Peyer's patch (tissue), 4 donors: ENCODE measurements at regions not wholly inside any gene's neighbourhood (a gene's known extent, or its start where the extent isn't known, plus 50 kb on each side); places are given as distances from the start of the nearest gene placed in this dataset.

Source experiments
- DNase-seq, 3 donors: peaks; one replicate each; pipeline ENCODE4 v3.0.0-alpha.2; 2017 to 2019
- H3K27ac ChIP-seq, 4 donors: fragments of 200-600 bp; sonication (generic); one replicate each; pipeline ENCODE4 v1.5.1; 2016 to 2019
- H3K27me3 ChIP-seq, 2 donors: fragments of 200-600 bp; sonication (generic); one replicate each; pipeline ENCODE4 v1.5.1; 2019
- H3K36me3 ChIP-seq, 3 donors: fragments of 200-600 bp; sonication (generic); one replicate each; pipeline ENCODE4 v1.5.1; 2016 to 2019
- H3K4me1 ChIP-seq, 4 donors: fragments of 200-600 bp; sonication (generic); one replicate each; pipeline ENCODE4 v1.5.1; 2016 to 2019
- H3K4me3 ChIP-seq, 4 donors: fragments of 200-600 bp; sonication (generic); 1 replicate in 3 of 4; 2 replicates in 1 of 4; pipeline ENCODE4 v1.5.1; 2016 to 2019; ENCODE audit warnings: mild to moderate bottlenecking in 1 of 4
- H3K9me3 ChIP-seq, 4 donors: fragments of 200-600 bp; sonication (generic); one replicate each; pipeline ENCODE4 v1.5.1; 2016 to 2019; ENCODE audit warnings: mild to moderate bottlenecking in 1 of 4
- CTCF ChIP-seq, 6 experiments: fragments of 450-650 bp in 4 of 6; fragments of 200-600 bp in 2 of 6; sonication (generic) in 1 of 6; IDR thresholded peaks; one replicate each; pipeline ENCODE4 v1.5.1; 2017 to 2019; ENCODE audit warnings: antibody characterized with exemption in 6 of 6, mild to moderate bottlenecking in 3 of 6, moderate library complexity in 1 of 6
- POLR2A ChIP-seq, 2 donors: fragments of 450-650 bp; IDR thresholded peaks; one replicate each; pipeline ENCODE4 v1.5.1; 2017; ENCODE audit warnings: antibody characterized with exemption in 2 of 2, mild to moderate bottlenecking in 2 of 2, moderate library complexity in 2 of 2

GRCh38 chr15:24858737-24859601 is 95.8 kb upstream of the SNRPN start:
- H3K9me3 ChIP-seq: peaks cover 0 to 6% (median 0%) of the 10 kb centered on the region in 4 donors
- H3K36me3 ChIP-seq: no peaks in the 10 kb centered on the region
- H3K4me3 ChIP-seq: no peak overlapping the region
- no peak for DNase-seq
- H3K4me1 ChIP-seq: no peaks in the 10 kb centered on the region
- no peak overlapping the region for H3K27ac ChIP-seq
- no peaks in the 10 kb centered on the region for H3K27me3 ChIP-seq
- TF ChIP-seq POLR2A (IDR thresholded peaks at IDR 0.05): no peak
- no peak for TF ChIP-seq CTCF (IDR thresholded peaks at IDR 0.05)

- no peaks in the 10 kb centered on the region for H3K9me3 ChIP-seq
- TF ChIP-seq POLR2A (IDR thresholded peaks at IDR 0.05) (no peak), CTCF (IDR thresholded peaks at IDR 0.05) (no peak)
- no peaks in the 10 kb centered on the region for H3K4me1 ChIP-seq
- no peaks in the 10 kb centered on the region for H3K27me3 ChIP-seq
- H3K36me3 ChIP-seq: no peaks in the 10 kb centered on the region
- no peak overlapping the region for H3K27ac ChIP-seq
- no peak for DNase-seq
- no peak overlapping the region for H3K4me3 ChIP-seq
Observed at GRCh38 chr15:24861014-24861690, 93.6 kb upstream of the SNRPN start.

- H3K36me3 ChIP-seq: no peaks in the 10 kb centered on the region
Observed at GRCh38 chr15:24862726-24863521, 91.9 kb upstream of the SNRPN start.

GRCh38 chr15:24865303-24865702 is 89.5 kb upstream of the SNRPN start:
- TF ChIP-seq POLR2A (IDR thresholded peaks at IDR 0.05): no peak
- no peak for TF ChIP-seq CTCF (IDR thresholded peaks at IDR 0.05)

More at GRCh38 chr15:24862726-24863521, 91.9 kb upstream of the SNRPN start:
- H3K9me3 ChIP-seq: no peaks in the 10 kb centered on the region
- no peaks in the 10 kb centered on the region for H3K4me1 ChIP-seq
- no peak for DNase-seq
- no peak overlapping the region for H3K4me3 ChIP-seq
- no peak for TF ChIP-seq POLR2A (IDR thresholded peaks at IDR 0.05)
- no peak for TF ChIP-seq CTCF (IDR thresholded peaks at IDR 0.05)
- no peak overlapping the region for H3K27ac ChIP-seq
- no peaks in the 10 kb centered on the region for H3K27me3 ChIP-seq

GRCh38 chr15:24877174-24877573 is 77.6 kb upstream of the SNRPN start:
- no peak for DNase-seq
- no peak for TF ChIP-seq CTCF (IDR thresholded peaks at IDR 0.05)
- TF ChIP-seq POLR2A (IDR thresholded peaks at IDR 0.05): no peak
- H3K4me1 ChIP-seq: no peaks in the 10 kb centered on the region
- H3K27ac ChIP-seq: no peak overlapping the region
- no peaks in the 10 kb centered on the region for H3K9me3 ChIP-seq
- no peak overlapping the region for H3K4me3 ChIP-seq
- H3K36me3 ChIP-seq: no peaks in the 10 kb centered on the region
- H3K27me3 ChIP-seq: no peaks in the 10 kb centered on the region

More at GRCh38 chr15:24865303-24865702, 89.5 kb upstream of the SNRPN start:
- DNase-seq: no peak
- H3K4me1 ChIP-seq: no peaks in the 10 kb centered on the region
- H3K9me3 ChIP-seq: no peaks in the 10 kb centered on the region
- H3K4me3 ChIP-seq: no peak overlapping the region
- no peak overlapping the region for H3K27ac ChIP-seq
- no peaks in the 10 kb centered on the region for H3K36me3 ChIP-seq
- H3K27me3 ChIP-seq: no peaks in the 10 kb centered on the region
